ENCODE measurements at regions not wholly inside any gene's neighbourhood (a gene's known extent, or its start where the extent isn't known, plus 50 kb on each side); places are given as distances from the start of the nearest gene placed in this dataset.

DNA sequence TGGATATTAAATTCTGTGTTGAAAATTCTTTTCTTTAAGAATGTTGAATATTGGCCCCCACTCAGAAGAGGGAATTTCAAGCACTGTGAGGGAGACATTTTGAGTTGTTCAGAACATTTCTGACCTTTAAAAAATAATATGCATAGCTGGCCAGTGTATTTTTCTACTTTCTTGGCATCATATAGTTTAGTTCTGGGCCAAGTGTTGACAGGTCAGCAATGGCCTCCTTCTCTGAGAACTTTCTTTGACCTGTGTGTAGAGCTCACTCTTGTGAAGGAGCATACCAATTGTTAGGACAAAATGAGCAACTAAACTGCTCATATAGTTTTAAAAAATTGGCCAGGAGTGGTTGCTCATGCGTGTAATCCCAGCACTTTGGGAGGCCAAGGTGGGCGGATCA lies 376.0 kb downstream of the LRRC70 start:
- in situ Hi-C loops (cut with MboI; ENCODE audit: low pct_ligation_motif_present in 1 of 4, low pct_unique_long_range_greater_than_20kb in 1 of 4, low sequenced_read_pairs in 3 of 4) (no loop called here), intact Hi-C loops (cut with DNase I; ENCODE audit: low total_unique reads) (no loop called here)
- Histone ChIP-seq H3K27ac (no peak overlapping the region), H3K27me3 (no peaks in the 10 kb centered on the region), H3K9me3 (no peaks in the 10 kb centered on the region), H3K4me1 (no peaks in the 10 kb centered on the region), H3K4me3 (no peak overlapping the region), H3K36me3 (no peaks in the 10 kb centered on the region)
- TF ChIP-seq, protein P1, sequence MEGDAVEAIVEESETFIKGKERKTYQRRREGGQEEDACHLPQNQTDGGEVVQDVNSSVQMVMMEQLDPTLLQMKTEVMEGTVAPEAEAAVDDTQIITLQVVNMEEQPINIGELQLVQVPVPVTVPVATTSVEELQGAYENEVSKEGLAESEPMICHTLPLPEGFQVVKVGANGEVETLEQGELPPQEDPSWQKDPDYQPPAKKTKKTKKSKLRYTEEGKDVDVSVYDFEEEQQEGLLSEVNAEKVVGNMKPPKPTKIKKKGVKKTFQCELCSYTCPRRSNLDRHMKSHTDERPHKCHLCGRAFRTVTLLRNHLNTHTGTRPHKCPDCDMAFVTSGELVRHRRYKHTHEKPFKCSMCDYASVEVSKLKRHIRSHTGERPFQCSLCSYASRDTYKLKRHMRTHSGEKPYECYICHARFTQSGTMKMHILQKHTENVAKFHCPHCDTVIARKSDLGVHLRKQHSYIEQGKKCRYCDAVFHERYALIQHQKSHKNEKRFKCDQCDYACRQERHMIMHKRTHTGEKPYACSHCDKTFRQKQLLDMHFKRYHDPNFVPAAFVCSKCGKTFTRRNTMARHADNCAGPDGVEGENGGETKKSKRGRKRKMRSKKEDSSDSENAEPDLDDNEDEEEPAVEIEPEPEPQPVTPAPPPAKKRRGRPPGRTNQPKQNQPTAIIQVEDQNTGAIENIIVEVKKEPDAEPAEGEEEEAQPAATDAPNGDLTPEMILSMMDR (IDR thresholded peaks at IDR 0.05) = no peak
- no peak for TF ChIP-seq POLR2AphosphoS5 (IDR thresholded peaks at IDR 0.05)
- TF ChIP-seq EP300 (IDR thresholded peaks at IDR 0.05; ENCODE audit: low read depth) = no peak
- no peak for TF ChIP-seq POLR2A (IDR thresholded peaks at IDR 0.05)
- no peak for DNase-seq
- 87% methylated on average over 2 of the region's 2 CpGs; no CpG with 5 or more reads in 1 of the 2 donors for WGBS, 2 donors (ENCODE audit: low coverage in 1 of 2)

DNA sequence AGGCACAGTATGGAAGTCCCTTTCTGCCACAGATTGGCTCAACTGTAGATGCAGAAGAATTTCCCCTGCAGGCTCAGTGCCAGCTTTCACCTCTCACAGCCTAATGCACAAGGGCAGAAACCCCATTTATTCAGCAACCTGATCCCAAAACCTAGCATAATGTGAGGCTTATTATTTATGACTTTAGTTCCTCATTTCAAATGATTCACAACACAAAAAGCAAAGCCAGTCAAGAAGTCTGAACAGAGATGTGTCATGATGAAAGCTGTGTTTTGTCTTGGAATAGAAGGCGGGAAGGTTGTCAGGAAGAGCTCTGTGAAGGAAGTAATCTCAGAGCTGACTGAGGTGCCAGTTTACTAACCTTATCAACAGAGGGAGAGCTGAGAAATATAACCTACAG lies 369.7 kb downstream of the LRRC70 start:
- Histone ChIP-seq H3K36me3 (no peaks in the 10 kb centered on the region), H3K4me3 (no peak overlapping the region), H3K9me3 (no peaks in the 10 kb centered on the region), H3K27me3 (no peaks in the 10 kb centered on the region), H3K27ac (no peak overlapping the region), H3K4me1 (no peaks in the 10 kb centered on the region)
- in situ Hi-C loops (cut with MboI; ENCODE audit: low pct_ligation_motif_present in 1 of 4, low pct_unique_long_range_greater_than_20kb in 1 of 4, low sequenced_read_pairs in 3 of 4) (no loop called here), intact Hi-C loops (cut with DNase I; ENCODE audit: low total_unique reads) (no loop called here)
- WGBS, 2 donors (ENCODE audit: low coverage in 1 of 2) = 59 to 67% methylated on average over 1 of the region's 1 CpG
- TF ChIP-seq POLR2AphosphoS5 (IDR thresholded peaks at IDR 0.05) (no peak), EP300 (IDR thresholded peaks at IDR 0.05; ENCODE audit: low read depth) (no peak), POLR2A (IDR thresholded peaks at IDR 0.05) (no peak)
- TF ChIP-seq, protein P1 (IDR thresholded peaks at IDR 0.05) = no peak
- DNase-seq = no peak

DNA sequence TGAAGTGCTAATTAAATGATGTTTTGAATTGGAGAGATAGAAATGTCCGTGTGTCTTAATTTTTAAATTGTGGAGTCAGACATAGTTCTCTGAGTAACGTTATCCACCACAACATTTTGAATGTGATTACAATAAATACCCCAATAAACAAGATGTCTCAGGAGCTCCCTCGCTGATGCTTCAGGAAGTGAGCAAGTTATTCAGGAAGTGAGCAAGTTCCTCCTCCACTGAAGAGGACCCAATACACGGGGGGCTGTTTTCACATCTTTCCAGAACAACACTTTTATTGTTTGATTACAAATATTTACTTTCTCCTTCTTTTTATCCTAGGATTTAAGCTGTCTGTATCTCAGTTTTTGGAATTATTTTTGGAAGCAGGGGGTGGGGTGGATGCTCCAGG lies 363.8 kb downstream of the LRRC70 start:
- no peaks in the 10 kb centered on the region for H3K27me3 ChIP-seq
- no peak for TF ChIP-seq POLR2AphosphoS5 (IDR thresholded peaks at IDR 0.05)
- no peak for DNase-seq
- 26 to 39% methylated on average over 4 of the region's 4 CpGs for WGBS, 2 donors (ENCODE audit: low coverage in 1 of 2)
- no peaks in the 10 kb centered on the region for H3K4me1 ChIP-seq
- H3K36me3 ChIP-seq = no peaks in the 10 kb centered on the region
- no peak overlapping the region for H3K4me3 ChIP-seq
- H3K9me3 ChIP-seq = no peaks in the 10 kb centered on the region
- H3K27ac ChIP-seq = no peak overlapping the region
- in situ Hi-C loops (cut with MboI; ENCODE audit: low pct_ligation_motif_present in 1 of 4, low pct_unique_long_range_greater_than_20kb in 1 of 4, low sequenced_read_pairs in 3 of 4) = no loop called here
- intact Hi-C loops (cut with DNase I; ENCODE audit: low total_unique reads) = no loop called here

DNA sequence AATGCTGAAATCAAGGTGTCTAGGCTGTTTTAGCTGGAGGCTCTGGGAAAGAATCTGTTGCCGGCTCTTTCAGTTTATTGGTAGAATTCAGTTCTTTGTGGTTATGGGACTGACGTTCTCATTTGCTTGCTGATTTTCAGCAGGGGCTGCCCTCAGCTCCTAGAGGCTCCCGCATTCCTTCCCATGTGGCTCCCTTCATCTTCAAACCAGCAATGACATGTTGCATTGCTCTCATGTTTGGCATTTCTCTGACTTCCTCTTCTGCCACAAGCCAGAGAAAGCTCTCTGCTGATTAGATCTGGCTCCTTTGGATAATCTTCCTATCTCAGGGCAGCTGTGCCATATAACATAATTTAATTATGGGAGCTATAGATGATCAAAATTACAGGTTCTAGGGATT lies 360.3 kb downstream of the LRRC70 start:
- WGBS, 2 donors (ENCODE audit: low coverage in 1 of 2) = 50 to 63% methylated on average over 2 to 3 of the region's 3 CpGs
- H3K36me3 ChIP-seq = no peaks in the 10 kb centered on the region
- in situ Hi-C loops (cut with MboI; ENCODE audit: low pct_ligation_motif_present in 1 of 4, low pct_unique_long_range_greater_than_20kb in 1 of 4, low sequenced_read_pairs in 3 of 4) (no loop called here), intact Hi-C loops (cut with DNase I; ENCODE audit: low total_unique reads) (no loop called here)
- DNase-seq = no peak
- no peaks in the 10 kb centered on the region for H3K9me3 ChIP-seq
- H3K4me1 ChIP-seq = no peaks in the 10 kb centered on the region
- no peak overlapping the region for H3K27ac ChIP-seq
- no peak for TF ChIP-seq POLR2A (IDR thresholded peaks at IDR 0.05)
- H3K4me3 ChIP-seq = no peak overlapping the region
- no peaks in the 10 kb centered on the region for H3K27me3 ChIP-seq

DNA sequence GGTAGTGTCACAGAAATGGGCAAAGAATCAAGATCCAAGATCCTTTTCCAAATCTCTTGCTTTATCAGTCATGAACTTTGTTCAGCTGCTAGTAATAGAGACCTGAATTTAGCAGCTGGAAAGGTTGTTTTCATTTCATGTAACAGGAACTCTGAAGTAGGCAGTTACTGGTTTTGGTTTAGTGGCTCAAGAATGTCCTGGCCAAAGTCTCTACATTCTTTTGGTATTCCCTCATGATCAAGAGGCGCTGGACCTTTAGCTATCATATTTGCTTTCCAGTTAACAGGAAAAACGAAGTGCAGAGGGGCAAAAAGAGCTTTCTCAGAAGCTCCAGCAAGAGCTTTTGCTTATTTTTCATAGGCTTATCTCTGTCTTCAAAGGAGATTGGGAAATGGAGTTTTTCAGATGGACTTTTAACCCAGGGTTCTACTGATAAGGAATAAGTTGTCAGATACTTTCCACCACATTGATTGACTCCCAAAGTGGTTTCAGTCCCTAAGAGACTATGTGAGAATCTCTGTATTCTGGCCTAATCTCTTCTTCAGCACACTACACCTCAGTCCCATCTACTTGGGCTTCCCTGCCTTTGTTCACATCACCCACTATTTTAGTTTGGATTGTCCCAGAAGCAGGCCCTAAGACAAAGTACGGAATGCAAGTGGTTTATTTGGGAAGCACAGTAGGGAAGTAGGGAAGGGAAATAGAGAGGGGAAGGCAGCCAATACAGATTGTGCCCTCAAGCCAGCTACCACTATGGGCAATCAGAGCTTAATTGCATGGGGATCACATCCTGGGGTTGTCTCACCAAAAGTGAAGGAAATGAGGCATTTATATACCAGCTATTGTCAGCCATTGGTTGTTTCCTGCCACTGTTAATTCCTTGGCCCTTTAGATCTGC lies 359.3 kb downstream of the LRRC70 start:
- no peaks in the 10 kb centered on the region for H3K27me3 ChIP-seq
- intact Hi-C loops (cut with DNase I; ENCODE audit: low total_unique reads) = no loop called here
- no peak for TF ChIP-seq POLR2AphosphoS5 (IDR thresholded peaks at IDR 0.05)
- in situ Hi-C loops (cut with MboI; ENCODE audit: low pct_ligation_motif_present in 1 of 4, low pct_unique_long_range_greater_than_20kb in 1 of 4, low sequenced_read_pairs in 3 of 4) = no loop called here
- 33 to 71% methylated on average over 1 to 3 of the region's 3 CpGs for WGBS, 2 donors (ENCODE audit: low coverage in 1 of 2)
- no peaks in the 10 kb centered on the region for H3K4me1 ChIP-seq
- H3K27ac ChIP-seq = no peak overlapping the region
- no peaks in the 10 kb centered on the region for H3K36me3 ChIP-seq
- H3K4me3 ChIP-seq = no peak overlapping the region
- DNase-seq = no peak
- H3K9me3 ChIP-seq = no peaks in the 10 kb centered on the region

All from transverse colon (tissue), 4 donors.